Hindlimb muscle (tissue), 1 donor: ENCODE measurements at regions not wholly inside any gene's neighbourhood (a gene's known extent, or its start where the extent isn't known, plus 50 kb on each side); places are given as distances from the start of the nearest gene placed in this dataset.
"Not testable (repeated sequence)": the region's sequence is repeated elsewhere in the genome, so short reads cannot be mapped to it uniquely, and the experiment has no call there.

Source experiments
- DNase-seq: peaks from one replicate; pipeline ENCODE4 v3.0.0-alpha.2; 2013

DNA sequence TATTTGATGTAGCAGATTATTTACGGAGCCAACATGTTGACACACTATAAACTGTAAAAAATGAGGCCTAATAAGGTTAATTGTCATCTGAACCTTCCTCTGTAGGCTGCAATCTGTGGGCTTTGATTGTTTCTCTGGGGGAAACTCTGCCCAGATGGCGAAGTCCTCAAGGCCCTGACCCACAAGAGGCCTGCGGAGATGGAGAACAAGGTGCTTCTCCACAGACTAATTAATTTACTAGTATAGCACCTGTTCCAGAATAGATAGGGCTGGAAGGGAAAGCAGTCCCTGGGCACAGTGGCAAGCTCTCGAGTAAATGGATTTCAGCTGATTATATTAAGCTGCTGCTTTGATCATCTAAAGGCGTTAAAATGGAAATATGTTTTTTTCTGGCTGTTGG, 338.8 kb upstream of the DNAJC19 start:
- DNase-seq = no peak

DNA sequence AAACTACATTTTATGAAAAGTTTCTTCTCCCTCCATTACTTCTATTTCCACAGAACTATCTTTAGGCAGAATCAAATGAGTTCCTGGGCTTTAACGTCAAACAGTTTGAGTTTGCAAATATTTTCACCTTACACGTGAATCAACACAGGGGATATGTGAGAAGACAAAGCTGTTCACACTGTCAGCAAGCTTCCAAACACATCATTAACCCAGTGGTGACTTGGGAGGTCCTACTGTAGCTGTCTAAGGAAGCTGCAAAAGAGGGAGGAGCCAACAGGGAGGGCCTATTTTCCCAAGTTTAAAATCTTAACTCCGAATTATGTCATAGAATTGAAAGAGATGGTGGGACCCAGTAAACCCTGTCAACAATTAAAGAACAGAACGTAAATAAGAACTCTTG, 337.8 kb upstream of the DNAJC19 start:
- DNase-seq = no peak

DNA sequence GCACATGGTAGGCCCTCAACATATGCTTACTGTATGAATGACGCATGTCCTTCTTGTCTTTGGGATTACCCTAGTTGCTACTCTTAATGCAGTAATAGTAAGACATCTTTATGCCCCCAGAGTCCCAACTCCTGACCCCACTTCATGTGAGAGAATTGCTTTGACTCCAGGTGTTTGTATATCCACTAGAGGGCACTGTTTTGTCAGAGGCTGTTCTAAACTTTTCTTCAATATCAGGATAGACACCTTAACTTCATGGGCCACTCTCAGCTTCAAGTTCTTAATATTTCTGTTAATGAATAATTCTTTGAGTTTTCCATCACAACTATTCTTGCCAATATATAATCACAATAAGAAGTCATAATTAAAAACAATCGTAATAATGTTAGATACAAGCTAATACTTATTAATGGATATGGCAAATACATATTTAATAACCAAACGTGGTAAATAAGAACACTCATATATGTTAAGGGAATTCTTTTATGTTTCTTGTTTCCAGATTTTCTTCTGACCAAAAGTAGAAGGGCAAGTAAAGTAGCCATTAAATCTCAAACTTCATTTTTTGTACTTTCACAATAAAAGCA, 337.2 kb upstream of the DNAJC19 start:
- no peak for DNase-seq

DNA sequence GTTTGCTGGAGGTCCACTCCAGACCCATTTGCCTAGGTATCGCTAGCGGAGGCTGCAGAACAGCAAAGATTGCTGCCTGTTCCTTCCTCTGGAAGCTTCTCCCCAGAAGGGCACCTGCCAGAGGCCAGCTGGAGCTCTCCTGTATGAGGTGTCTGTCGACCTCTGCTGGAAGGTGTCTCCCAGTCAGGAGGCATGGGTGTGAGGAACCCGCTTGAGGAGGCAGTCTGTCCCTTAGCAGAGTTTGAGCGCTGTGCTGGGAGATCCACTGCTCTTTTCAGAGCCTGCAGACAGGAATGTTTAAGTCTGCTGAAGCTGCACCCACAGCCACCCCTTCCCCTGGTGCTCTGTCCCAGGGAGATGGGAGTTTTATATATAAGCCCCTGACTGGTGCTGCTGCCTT, 335.0 kb upstream of the DNAJC19 start:
- not testable (repeated sequence) for DNase-seq

DNA sequence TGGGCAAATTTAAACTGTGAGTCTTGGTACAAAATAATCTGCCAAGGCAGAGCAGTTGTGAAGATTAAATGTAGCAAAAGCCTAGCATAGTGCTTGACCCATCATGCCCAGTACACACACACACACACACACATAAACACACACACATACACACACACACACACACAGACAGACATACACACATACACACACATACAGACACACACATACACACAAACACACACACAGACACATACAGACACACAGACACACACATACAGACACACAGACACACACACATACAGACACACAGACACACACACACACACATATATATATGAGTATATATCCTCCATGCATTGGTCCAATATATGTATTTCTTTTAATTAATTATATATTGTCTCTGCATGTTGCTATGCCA, 328.8 kb upstream of the DNAJC19 start:
- DNase-seq = no peak

DNA sequence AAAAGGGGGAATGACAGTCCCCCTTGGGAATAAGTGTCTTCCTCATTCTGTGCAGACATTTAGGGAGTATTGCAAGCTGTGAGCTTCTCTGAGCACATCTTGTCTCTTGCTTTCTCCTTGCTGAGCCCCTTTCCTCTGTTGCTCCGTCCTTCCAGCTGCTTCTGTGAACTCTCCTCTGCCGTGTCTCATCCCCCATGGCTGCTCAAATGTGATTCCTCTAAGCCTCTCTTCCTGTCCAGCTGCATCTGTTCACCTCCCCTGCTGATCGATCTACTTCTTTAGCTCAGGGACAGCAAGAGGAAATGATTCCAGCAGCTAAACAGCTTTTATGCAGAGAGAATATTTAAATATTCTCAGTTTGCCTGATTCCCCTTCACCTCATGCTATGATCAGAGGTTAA, 328.0 kb upstream of the DNAJC19 start:
- no peak for DNase-seq

DNA sequence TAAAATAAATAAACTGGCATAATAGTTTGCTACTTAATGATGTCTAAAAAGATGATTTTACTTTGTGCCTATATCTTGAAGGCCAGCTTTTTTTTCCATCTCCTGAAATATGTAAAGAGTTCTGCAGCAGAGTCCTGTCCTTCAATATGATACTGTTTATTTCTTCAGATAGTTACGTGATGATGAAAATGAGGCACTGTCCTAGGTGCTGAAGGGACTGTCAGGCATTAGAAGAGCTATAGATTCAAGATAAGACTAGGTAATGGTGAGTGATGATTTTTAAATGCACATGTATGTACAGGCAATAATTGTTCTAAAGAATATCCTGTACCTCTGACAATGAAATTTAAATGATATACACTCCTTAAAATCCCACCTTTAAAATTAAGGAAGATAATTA, 326.9 kb upstream of the DNAJC19 start:
- DNase-seq = peak; percentile 6

DNA sequence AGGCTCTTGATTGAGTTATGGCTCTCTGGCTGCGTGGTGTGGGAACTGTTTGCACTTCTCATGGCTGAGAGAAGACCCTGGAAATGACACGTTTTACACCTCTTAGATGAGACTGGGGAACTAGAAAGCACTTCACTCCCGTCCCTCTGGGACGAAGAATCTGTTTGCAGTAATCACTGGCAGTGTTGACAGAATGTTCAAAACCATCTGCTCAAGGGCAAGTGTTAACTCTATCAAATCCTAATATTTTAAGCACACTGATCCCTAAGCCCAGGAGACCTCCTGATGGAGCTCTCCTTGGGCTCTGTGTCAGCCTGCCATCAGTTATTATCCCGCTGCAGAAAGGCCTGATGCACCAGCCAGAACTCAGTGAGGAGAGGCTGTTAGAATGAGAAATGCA, 323.8 kb upstream of the DNAJC19 start:
- DNase-seq = no peak

DNA sequence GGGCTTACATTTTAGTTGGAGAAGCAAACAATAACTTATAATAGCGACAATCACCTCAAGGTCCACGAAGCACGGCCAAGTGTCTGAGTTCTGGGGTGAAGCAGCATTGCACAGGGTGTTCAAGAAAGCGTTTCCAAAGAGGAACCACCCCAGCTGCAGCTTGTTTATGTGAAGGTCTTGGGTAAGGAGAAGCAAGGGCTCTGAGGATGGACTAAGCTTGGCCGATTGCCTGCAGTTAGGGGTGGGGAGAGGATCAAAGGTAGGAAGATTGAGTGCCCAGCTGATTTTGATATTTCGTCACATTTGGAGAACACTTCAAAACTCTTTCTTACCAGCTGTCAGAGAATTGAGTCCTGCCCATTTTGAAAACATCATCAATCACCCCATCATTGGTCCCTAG, 321.6 kb upstream of the DNAJC19 start:
- no peak for DNase-seq

DNA sequence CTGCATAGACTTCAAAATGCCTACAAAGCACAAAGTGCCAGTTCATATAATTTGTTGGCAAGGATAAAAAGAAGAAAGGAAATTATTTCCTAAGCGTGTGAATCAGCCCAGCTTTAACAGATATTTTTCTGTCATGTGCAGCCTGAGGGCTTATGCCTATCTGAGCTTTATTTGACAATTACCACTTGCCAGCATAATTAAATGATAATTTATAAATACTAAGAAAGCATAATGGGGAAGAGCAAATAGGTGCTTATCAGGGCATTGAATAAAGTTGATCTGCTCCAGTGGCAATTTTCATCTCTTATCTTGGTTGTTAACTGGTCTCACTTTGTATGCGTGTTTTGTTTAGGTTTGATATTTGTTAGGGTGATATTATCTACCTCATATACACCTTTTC, 313.4 kb upstream of the DNAJC19 start:
- DNase-seq = no peak

DNA sequence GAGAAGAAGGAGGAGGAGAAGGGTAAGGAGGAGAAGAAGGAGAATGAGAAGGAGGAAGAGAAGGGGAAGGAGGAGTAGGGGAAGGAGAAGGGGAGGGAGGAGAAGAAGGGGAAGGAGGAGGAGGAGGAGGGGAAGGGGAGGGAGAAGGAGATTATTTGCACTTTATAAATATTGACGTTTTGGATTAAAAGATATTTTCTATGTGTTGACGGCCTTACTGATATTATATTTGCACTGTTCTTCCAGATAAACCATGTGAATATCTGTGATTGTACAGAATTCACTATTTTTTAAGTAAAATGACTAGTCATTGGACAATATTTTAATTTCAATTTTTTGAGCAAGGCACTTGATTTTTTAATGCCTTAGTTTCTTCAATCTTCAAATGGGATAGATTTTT, 310.5 kb upstream of the DNAJC19 start:
- DNase-seq = no peak

DNA sequence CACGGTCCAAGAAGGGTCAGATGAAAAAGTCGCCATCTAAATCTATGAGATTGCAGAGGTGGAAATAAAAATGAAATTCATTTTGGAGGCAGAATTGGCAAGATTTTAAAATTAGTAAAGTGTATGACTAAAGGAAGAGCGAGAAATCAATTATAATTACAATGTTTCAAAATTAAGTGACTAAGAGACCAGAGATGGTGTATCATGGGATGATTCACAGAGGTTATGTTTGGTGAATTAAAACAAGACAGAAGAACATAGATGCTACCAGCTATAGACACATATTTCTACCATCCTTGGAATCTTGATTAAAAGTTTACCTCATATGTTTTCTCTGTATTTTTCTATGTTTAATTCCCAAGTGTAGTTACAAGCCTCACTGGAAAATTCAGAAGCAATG, 308.9 kb upstream of the DNAJC19 start:
- DNase-seq = no peak

DNA sequence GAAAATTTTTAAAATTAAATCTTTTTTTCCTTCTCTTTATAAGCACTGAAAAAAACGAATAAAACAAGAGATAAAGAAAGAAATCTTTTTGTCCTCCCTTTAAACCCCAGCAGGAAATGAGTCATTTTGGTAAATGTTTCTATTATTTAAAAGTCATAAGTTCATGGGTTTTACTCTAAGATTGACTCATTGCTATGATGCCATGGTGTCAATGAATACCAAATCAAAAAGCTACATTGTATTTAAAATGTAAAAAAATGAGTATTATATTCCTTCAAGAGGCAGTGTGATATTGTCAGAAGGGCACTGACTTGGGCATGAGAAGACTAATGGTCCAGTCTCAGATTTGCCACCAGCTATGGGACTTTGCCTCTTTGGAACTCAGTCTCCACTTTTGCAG, 303.4 kb upstream of the DNAJC19 start:
- DNase-seq = no peak

DNA sequence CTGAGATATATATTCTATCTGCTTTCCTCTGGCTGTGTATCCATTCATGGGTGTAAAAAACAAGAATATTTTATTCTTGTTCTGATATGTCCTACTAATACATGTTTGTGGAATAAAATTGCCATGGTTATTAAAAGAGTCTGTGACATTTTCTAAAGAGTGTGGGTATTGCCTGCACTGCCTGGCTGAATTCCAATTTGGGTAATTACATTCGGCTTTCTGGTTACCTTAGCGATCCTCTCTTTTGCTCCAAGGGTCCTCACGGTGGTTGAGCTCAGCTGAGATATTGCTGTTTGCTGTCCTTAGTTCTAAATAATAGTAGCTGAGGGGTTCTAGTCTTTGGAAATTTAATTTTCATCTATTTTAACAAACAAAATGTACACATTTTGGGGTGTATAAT, 301.4 kb upstream of the DNAJC19 start:
- DNase-seq = no peak

DNA sequence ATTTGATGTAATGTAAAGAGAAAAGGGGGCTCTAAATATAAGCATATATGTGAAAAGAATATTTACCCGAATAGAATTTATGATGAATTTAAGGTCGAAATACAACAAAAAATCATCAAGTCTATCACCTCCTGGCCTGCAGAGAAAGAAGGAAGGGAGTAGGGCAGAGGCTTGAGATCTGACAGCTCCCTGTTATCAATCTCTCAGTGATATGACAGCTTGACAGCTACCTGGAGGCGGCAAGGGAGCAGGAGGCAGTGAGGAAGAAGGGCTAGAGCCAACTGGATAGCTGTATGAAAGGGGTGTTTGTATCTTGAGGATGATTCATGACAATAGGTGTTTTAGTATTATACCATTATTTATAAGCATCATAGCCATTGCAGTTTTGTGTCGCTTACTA, 299.8 kb upstream of the DNAJC19 start:
- DNase-seq = no peak

DNA sequence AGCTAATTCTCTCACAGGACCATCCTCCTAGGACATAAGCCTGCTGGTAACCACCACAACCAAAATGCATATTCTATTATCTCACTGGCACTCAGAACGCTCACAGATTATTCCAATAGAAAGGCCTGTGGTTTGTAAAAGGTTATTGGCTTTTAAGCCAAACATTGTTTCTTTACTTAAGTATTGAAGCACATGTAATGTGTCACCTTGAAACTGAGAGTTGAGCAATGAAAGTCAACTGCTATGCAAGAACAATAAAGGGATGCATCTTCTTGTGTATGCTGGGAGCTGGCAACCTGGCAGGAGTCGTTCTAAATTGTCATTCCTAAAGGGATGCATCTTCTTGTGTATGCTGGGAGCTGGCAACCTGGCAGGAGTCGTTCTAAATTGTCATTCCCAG, 298.6 kb upstream of the DNAJC19 start:
- no peak for DNase-seq

DNA sequence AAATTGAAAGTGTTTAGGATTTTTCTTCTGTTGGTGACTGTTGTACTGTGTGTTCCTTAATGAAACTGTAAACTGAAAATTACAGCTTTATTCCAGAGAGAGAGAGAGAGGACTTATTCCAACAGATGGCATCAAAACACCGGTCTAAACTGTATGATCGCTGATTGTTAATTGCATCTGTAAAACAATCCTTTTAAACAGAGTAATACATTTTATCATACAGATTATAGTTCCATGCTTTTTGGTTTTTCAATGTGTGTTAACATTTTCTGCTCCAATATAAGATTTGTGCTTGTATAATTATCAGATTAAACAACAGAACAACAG, 289.7 kb upstream of the DNAJC19 start:
- DNase-seq = no peak

DNA sequence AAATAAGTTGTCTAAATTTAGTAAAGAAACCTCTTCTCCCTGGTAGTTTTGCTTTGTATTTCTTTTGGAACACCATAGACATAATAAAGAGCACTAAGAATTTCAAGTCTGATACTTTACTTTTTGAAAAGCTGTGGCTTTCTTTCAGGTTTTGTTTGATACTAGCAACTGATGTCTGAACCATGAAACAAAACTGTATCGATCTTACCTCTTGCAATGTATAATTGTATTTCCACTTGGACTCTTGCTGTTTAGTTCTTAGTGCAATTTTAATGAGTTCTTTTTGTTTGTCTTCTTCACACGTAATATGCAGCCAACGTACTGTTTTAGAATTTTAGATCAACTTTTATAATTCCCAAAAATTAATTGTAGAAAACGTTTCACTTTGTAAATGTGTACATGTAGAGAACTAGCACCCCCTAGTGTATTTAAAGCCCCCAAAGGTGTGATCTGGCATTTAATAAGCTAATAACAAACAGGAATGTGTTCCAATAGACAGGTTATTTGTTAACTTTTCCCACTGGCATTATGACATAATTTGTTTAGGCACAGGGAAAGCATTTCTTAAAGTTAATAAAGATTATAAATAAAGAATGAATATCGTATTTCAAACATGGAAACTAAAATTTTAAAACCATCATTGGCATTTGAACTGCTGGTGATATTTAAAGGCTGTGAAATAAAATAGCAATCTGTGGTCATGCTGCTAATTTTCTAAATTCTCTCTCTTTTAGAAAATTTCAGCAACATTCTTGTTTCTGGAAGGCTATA, 289.1 kb upstream of the DNAJC19 start:
- DNase-seq = no peak

DNA sequence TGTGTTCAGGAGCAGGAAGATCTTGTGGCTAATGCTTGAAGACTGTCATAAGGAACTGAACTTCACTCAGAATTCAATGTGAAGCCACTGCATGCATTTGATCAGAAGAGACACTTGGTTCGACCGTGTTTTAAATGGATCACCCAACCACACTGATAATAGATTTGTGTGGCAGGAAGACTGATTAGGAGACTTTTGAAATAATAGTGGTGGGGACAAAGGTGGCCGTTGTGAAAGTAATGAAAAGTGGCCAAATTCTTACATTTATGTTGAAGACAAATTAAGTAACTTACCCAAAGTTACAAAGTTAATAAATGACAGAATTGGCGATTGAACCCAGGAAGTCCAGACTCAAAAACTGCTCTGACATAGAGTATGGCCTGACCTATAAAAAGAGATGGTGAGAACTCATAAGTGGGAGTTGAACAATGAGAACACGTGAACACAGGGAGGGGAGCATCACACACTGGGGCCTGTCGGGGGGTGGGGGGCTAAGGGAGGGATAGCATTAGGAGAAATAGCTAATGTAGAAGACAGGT, 286.9 kb upstream of the DNAJC19 start:
- no peak for DNase-seq

DNA sequence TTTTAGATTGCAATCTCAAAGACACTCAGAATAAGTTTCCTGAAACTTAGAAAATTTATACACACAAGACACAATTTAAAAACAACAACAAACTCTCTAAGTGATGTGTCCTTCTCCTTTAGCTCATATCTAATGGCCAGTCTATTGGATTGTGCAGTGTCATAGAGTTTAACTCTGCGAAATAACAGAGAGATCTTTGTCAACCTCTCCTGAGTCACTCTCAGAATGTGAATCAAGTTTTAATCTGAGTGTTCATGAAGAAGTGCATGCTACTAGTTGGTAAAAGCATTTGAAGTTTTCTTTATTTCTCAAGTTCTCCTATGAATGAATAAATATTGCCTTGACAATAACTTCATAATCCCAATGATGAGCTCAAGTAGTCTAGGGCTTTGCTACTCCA, 284.5 kb upstream of the DNAJC19 start:
- DNase-seq = no peak

DNA sequence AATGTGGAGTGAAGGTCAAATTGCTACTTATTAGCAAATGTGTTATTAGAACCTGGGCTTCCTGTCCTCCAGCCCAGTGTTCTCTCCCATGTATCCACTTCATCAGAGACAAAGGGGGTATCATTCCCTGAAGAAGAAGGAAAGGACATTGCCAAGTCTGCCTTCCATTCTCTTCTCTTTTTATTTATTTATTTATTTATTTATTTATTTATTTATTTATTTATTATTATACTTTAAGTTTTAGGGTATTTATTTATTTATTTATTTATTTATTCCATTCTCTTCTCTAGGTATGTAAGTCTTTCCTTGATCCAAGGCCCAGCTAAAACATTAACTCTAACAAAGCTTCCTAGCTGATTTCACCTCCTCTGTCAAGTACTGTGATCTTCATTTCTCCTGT, 277.8 kb upstream of the DNAJC19 start:
- no peak for DNase-seq

DNA sequence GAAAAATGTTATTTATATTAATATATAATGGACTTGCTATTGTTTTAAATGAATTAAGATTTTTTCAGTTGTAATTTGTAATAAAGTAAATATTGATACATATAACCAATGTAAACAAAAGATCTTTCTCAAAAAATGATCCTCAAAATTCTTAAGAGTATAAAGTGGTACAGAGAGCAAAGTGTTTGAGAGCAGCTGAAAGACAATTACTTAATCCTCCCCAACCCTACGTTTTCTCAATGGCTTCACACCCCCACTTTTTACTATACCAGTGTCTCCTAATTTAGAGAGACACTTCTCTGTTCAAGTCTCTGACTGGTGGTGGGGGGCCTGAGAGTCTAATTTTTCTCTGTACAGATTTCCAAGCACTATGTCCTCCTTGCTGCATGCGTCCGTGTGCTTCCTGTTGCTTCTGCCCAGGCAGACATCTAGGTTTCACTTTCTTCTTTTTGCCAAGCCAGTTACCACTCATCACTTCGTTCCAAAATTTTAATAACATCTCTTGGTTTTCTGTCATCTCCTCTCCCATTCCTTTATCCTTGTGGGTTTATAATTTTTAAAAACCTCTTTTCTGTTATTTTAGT, 276.3 kb upstream of the DNAJC19 start:
- no peak for DNase-seq

DNA sequence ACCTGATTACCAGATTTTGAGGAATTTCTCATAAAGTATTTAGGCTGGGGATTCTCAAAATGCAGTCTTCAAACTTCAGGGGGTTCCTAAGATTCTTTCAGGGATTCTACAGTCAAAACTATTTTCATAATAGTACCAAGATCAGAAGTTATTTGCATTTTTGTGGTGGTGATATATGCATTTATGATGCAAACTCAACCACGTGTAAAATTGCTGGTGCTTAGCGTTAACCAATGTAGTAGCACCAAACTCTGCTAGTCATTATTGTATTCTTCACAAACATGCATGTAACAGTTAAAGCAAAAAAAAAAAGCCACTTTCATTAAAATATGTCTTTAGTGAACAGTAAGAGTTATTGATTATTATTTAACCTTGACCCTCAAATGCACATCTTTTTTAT, 274.9 kb upstream of the DNAJC19 start:
- DNase-seq = no peak

DNA sequence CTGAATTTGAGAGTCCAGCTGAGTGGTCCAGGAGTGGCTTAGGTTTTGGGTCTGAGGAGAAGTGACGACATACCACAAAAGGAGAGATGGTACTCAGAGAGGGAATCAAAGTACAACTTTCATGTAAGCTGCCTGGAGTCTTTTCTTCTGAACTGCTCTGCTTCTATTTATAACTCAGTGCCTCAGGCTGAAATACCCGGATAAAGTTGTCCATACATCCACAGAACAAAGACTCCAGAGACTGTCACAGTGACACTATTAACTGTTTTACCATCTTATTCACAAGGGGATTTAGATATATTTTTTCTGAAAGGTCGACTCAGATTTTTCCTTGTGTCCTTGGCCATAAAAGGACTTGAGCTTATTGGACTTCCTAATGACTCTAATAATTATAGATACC, 264.3 kb upstream of the DNAJC19 start:
- DNase-seq = no peak
